ENCODE measurements at regions not wholly inside any gene's neighbourhood (a gene's known extent, or its start where the extent isn't known, plus 50 kb on each side); places are given as distances from the start of the nearest gene placed in this dataset.

DNA sequence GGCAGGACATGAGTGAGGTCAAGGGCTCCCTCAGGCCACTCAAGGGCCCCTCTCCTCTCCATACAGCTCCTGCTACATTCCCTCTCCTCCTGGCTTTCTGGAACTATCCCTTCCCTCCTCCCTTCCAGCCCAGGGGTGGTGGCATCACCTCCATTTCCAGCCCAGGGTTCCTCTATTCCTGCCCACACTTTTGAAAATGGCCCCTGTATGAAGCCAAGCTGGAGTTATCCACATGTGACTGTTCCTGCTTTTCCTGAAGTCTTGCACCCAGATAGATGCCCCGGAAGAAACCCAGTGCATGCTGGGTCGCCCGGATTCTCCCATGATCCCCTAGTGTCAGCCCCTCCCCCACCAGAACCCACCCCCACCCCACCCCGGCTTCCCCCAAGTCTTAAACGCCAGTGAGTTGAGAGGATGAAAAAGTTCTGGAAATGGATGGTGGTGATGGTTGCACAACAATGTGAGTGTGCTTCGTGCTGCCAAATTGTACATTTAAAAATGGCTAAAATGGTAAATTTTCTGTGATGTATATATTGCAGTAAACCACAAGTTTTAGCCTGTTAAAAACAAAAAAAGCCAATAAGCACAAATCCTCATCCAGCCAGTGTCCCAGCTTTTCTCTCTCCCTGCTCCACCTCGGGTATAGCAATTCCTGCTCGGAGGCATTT is 136.9 kb downstream of the SCARB1 start:
- DNase-seq (ENCODE audit: low spot score) = no peak

DNA sequence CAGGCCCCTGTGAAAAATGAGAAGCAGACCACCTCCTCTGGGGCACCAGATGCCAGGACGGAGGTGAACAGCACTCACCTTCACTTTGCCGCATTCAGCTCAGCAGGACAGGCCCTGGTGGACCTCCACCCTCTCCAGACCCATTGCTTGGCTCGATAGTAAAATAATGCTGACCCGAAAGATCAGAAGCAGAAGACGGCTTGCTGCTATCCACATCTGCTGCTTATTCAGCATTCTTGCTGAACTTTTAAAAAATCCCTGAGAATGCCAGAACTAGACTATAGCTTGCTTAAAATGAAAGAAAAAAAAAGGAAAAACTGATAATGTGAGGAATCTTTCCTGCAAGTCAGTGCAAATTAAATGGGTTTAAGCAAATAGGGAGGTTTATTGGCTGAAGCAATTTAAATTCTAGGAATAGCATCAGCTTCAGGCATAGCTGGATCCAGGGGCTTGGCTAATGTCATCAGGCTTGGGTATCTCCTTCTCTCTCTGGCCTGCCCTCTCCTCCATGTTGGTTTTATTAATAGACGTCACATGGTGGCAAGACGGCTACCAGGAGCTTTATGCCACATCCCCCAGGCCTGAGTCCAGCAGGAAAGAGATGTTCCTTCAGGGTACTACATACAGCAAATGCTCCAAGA is 137.9 kb downstream of the SCARB1 start:
- DNase-seq (ENCODE audit: low spot score) = no peak

DNA sequence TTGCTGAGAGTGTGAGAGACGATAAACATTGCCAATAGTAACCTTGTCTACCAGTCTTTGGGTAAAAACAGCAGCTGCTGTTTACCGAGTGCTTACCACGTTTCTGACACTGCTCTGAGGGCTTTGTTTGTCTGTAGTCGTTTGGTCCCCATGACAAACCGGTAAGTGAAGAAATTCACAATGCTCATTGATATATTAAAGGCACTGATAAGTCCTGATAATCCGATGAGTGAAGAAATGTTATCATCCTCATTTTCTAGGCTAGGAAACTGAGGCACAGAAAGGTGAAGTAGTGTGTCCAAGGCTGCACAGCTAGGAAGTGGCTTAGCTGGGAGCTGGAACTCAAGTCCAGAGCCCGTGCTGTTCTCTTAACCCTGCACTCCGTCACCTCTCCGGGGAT is 138.6 kb downstream of the SCARB1 start:
- no peak for DNase-seq (ENCODE audit: low spot score)

DNA sequence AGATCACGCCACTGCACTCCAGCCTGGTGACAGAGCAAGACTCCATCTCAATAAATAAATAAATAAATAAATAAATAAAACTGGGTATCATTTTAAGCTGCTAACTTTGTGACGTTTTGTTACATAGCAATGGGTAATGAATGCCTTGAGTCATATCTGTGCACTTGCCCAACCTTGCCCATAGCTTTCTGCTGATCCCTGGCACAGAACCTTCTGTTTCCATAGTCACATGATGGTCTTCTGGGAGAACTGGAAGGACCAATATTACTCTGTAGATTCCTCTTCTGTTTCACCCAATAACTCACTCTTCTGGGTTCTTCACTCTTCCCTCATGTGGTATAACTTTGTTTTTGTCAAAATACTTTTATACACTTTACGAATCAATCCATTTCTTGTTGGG is 140.8 kb downstream of the SCARB1 start:
- DNase-seq (ENCODE audit: low spot score) = no peak

DNA sequence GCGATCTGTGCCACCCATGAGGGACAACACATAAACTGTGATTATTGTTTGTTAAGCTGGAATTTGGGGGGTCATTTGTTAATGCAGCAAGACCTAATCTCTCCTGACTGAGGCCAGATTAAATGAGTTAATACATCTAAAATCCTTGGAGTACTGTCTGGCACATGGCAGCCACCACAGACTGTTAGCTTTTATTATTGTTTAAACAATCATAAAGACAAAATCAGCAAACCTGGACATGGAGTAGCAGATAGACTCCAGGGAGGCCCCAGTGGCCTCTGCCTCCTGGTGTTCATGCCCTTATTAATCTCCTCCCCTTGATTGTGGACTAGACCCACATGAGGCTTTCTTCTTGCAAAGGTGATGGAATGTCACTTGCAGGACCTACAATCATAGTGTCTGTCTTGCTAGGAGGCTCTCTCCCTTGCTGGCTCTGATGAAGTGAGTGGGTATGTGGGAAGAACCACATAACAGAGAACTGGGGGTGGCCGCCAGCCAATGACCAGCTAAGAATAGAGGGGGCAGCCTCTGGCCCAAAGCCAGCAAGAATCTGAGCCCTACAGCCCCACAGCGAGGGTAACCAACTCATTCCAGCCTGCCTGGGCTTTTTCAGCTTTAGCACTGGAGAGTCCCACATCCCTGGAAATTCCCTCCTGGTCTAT is 142.0 kb downstream of the SCARB1 start:
- no peak for DNase-seq (ENCODE audit: low spot score)

DNA sequence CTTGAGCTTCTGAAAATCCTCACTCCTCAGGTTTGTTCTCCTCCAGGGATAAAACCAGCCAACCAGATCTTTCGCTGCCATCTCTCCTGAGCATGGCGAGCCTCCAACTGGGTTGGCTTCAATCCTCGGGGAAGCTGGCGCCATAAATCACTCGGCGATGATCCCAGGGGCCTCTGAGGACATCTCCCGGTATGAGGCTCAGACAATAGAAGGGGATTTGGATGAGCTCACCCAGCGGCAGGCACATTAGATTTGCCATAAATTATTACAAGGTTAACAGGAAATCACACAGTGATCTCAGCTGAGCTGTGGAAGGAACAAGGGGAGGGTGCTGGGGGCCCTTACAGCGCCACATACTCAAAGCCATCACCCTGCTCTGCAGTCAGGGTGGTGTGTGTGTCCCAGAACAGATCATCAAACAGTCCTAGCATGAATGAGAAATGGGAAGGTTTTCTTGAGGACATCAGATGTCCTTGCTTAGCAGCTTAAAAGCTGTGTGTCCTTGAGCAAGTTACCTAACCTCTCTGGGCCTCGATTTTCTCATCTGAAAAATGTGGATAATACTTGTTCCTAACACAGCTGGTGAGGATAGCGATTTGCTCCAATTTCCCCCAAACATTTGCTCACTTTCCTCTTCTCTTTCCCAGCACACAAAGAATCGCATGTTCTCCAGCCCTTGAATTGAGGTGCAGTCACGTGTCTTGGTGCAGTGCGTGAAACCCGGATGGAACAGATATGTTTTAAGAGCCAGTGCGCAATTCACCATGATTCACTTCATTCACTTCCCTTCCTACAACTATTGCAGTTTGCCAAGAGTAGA is 142.8 kb downstream of the SCARB1 start:
- no peak for DNase-seq (ENCODE audit: low spot score)

DNA sequence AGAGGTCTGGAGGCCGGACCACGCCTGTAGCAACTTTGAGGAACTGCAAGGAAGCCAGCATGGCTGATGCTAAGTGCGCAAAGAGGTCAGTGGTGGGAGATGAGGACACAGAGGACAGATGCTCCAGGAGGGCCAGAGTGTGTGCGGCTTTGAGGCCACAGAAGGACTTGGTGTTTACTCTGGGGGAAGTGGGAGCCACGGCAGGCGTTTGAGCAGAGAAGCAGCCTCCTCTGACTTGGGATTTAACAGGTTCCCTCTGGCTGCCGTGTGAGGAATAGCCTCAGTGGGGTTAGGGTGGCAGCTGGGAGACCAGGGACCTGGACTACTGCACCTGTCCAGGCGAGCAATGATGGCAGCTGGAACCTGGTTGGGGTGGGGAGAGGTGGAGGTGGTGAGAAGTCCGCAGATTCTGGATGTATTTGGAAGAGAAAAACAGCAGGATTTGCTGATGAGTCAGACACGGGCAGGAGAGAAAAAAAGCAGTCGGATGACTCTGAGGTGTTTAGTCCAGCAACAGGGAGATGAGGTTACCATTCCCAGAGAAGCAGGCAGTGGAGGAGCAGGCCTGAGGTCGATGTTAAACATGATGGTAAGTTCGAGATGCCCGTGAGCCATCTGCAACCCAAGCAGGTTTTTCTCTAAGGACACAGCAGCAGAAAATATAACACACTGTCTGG is 143.5 kb downstream of the SCARB1 start:
- DNase-seq (ENCODE audit: low spot score) = no peak

DNA sequence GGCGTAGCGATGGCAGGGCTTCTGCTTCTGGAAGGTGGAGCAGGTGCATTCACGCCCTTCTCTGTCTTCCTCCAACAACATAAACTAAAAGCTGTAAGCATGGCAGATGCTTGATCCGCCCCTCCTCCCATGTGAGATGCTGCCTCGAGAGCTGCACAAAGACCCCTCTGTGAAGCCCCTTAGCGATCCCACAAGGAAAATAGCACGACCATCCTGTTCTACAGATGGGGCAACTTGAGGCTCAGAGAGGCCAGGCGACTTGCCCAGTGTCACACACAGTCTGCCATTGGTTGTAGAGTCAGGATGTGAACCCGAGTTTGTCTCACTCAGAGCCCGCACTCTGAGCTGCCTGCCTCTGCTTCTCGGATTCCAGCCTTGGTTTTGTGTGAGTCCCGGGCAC is 144.4 kb downstream of the SCARB1 start:
- DNase-seq (ENCODE audit: low spot score) = no peak

DNA sequence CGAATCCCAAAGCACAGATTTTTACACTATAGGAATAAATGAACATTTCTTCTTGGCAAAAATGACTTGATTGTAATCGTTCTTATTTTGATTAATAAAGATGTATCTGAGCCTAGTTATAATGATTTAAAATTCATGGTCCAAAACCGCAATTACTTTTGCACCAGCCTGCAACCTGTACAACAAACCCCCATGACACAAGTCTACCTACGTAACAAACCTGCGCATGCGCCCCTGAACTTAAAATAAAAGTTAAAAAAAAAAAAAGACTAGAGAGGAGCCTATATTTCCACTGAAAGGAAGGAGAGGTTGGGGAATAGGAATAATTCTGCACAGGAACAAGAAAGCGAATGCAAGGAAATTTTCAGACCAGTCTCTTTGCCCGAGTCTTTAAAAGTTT is 145.2 kb downstream of the SCARB1 start:
- DNase-seq (ENCODE audit: low spot score) = no peak

DNA sequence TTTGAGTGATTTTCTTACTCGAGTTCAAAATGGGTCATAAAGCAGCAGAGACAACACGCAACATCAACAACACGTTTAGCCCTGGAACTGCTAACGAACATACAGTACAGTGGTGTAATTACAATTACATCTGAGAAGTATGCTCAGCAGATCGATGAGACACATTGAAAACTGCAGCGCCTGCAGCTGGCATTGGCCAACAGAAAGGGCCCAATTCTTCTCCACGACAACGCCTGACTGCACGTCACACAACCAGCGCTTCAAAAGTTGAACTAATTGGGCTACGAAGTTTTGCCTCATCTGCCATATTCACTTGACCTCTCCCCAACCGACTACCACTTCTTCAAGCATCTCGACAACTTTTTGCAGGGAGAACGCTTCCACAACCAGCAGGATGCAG is 145.6 kb downstream of the SCARB1 start:
- no peak for DNase-seq (ENCODE audit: low spot score)

DNA sequence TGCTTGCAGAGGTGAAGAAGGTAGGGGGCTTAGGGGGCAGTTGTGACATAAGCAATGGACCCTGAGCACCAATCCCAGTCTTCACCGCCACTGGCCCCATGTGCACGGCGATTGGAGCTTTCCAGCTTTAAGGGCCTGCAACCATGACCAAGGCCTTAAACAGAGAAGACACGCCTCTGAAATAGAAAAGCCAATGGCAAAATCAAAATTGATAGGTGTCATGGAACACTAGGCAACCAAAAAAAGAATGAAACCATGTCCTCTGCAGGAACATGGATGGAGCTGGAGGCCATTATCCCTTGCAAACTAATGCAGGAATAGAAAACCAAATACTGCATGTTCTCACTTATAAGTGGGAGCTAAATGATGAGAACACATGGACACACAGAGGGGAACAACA is 146.3 kb downstream of the SCARB1 start:
- DNase-seq (ENCODE audit: low spot score) = no peak

DNA sequence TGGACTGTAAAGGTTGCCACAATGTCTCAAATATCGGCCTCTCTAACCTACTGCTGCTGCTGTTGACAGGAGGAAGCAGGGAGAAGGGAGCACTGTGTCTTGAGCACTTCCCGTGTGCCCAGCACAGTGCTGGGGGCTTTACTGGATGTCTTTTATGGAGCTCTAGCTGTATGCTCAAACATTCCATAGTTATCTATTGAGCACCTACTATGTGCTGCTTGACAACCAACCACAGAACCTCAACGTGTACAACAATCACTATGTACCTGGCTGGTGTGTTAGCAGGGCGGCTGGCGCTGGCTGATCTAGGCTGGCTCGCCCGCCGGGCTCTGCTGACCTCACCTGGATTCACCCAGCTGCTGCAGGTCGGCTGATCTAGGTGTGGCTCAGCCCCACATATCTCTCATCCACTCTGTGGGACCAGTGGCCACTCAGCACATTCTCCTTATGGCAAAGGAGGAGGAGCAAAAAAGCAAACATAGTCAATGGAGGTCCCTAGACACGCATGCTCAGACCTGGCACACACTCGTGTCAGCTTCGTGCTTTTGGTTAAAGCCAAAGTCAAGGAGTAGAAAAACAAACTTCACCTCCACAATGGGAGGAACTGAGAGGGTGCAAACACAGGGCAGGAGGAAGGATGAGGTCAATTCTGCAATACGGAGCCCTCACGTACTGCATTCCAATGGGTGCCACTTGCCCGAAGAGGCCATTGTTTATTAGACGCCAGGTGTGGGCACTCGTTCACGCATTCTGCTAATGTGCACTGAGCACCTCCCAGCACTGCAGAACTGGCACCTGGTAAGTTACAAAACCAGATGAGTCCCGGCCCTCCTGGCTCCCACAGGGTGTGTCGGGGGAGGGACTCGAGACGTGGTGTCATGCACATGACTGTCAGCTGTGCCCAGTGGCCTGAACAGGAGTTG is 147.2 kb downstream of the SCARB1 start:
- DNase-seq (ENCODE audit: low spot score) = no peak

DNA sequence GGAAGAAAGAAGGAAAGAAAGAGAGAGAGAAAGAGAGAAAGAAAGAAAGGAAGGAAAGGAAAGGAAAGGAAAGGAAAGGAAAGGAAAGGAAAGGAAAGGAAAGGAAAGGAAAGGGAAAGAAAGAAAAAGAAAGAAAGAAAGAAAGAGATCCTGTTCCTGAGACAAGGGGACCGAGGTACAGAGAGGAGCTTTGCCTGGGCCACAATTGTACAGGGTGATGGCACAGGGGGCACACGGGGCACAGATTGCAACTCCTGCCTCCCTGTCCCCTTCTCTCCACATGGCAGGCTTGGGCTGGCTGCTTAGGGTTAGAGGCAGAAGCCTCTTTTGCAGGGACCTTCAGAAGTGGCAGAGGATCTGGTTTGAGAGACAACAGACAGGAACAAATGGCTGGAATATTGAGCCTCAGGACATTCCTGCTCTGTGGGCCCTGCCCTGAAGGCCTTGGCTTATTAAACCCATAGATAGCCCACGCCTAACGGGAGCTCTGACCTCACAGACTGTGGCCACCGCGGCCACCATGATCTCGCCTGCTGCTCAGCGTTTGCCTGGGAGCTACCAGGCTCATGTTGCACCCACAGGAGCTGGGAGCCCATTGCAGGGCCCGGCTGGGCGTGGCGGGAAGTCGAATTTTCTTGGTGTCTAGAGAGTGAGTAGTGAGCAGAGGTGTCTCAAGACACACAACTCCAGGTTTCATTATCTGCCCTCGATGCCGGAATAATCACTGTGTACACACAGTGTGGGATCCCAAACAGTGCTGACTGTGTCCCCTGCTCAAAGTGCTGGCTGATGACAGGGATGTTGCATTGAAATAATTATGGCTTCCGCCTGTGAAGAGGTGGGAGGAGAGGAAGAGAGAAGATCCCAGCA is 147.9 kb upstream of the NCOR2 start:
- DNase-seq (ENCODE audit: low spot score) = no peak

DNA sequence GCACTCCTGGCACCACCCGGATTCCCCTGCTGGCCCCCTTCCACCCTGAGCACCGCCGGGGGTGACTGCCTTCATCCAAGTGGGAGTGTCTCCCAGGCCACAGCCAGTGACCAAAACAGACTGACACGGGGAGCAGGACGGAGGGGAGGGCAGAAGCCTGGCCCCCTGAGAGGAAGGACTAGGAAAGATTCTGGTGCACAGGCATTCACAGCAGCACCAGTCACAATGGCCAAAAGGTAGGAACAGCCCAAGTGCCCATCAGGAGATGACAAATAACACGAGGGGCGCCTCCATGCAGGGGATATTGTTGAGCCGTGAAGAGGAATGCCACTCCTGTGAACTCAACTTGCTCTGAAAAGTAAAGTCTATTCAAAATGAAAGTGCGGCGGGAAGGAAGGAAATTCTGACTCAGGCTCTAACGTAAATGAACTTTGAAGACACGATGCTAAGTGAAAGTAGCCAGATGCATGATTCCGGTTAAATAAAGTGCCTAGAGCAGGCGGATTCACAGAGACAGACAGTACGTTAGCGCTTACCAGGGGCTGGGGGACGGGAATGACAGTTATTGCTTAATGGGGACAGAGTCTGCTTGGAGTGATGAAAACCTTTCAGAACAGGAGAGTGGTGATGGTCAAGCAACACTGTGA is 146.1 kb upstream of the NCOR2 start:
- peak; percentile 30 for DNase-seq (ENCODE audit: low spot score)

DNA sequence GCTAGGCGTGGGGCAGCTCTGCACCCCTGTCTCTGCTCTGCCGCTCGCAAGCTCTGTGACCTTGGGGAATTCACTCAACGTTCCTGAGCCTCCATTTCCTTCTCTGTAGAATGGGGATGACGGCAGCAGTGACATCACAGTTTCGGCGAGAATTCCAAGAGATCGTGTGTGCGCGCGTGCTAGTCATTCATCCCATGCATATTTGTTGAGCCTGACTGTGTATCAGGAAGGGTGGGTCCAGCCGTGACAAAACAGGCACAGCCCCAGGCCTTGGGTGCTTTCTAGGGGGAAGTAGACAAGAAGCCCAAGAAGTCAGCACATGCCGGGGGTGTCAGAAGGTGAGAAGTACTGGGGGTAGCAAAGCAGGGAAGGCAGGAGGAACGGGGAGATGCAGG is 145.6 kb upstream of the NCOR2 start:
- no peak for DNase-seq (ENCODE audit: low spot score)

DNA sequence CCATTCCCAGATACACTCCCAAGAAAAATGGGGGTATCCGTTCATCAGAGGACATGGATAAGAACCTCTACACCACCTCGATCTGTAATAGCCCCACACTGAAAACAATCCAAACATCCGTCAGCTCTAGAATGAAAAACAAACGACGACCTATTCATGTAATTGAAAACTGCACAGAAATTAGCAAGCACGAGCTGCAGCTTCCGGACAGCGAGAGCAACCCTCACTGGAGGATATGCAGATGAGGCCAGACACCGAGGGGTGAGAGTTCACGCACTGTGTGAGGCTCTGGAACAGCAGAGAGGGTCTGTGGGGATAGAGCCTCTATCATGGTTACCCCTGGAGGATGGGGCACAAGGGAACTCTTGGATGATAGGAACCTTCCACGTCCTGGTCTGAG is 143.9 kb upstream of the NCOR2 start:
- DNase-seq (ENCODE audit: low spot score) = no peak

DNA sequence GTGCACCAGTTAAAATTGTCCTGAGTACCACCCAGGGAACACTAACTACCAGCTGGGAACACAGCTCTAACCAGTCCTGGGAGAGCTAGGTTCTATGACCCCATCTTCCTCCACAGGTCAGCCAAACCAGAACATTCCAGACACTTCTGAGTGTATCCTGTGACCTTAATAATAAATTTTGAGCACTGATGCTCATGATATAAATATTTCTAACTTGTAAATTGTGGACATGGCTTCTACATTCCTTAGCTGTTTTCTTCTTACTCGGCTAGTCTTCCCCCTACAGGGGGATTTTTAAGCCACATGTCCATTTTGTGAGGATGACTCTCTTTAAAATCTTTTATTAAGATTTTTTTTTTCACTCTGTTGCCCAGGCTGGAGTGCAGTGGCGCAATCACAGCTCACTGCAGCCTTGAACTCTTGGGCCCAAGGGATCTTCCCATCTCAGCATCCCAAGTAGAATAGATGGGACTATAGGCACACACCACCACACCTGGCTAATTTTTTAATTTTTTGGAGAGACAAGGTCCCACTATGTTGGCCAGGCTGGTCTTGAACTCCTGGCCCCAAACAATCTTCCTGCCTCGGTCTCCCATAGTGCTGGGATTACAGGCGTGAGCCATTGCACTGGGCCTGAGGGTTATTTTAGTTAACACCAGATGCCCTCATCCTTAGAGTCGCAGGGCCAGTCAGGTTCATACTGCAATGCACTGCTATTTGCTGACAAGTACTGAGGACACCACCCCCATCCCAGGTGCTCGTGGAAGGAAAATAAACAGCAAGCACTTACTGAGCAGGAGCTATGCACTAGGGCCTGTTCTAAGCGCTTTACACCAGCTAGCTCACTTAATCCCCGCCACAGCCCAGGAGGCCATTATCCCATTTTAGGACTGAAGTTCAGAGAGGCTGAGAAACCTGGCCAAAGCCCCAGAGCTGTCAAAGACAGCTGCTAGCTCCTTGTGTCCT is 142.6 kb upstream of the NCOR2 start:
- no peak for DNase-seq (ENCODE audit: low spot score)

DNA sequence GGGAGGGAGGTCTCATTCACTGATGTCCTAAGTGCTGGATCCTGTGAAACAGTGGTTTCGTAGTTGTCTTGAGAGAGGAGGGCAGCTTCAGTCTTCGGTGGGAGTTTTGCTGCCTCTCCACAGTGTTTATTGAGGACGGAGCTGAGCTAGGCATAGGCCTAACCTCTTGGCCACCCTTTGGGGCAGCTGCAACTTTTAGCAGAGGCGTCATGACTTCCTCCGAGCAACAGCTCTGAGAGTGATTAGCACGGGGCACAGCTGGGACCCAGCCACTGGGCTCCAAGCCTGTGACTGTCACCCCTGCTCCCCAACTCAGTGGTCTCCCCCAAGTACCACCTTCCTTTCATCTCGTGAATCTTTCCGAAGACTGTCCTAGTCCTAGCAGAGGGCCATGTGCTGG is 139.9 kb upstream of the NCOR2 start:
- no peak for DNase-seq (ENCODE audit: low spot score)
